Stimulated activated effector memory CD8-positive, alpha-beta T cell treated with anti-CD3 and anti-CD28 coated beads, Interleukin-12 subunit alpha, Interleukin-12 subunit beta, amount 100 ng/mL, for 72 hours (primary cell): ENCODE measurements at regions not wholly inside any gene's neighbourhood (a gene's known extent, or its start where the extent isn't known, plus 50 kb on each side); places are given as distances from the start of the nearest gene placed in this dataset.
A peak's percentile ranks its signal among the peaks of the same experiment; 100 is the strongest.
"Not testable (repeated sequence)": the region's sequence is repeated elsewhere in the genome, so short reads cannot be mapped to it uniquely, and the experiment has no call there.

Experiments used
- ATAC-seq: fragments of 150-1000 bp; cut with Tn5 transposase; 2 replicates; pipeline ENCODE4 v1.10.0; 2021
- DNase-seq, 2 donors: peaks; one replicate each; pipeline ENCODE4 v3.0.0; 2021 to 2022; ENCODE audit warnings: low spot score in 2 of 2
- H3K27ac Mint-ChIP-seq: one replicate; pipeline ENCODE4 v1.8.0; 2022; ENCODE audit warnings: mild to moderate bottlenecking, mixed read lengths
- H3K36me3 Mint-ChIP-seq: one replicate; pipeline ENCODE4 v1.8.0; 2022; ENCODE audit warnings: mild to moderate bottlenecking, mixed read lengths
- H3K4me1 Mint-ChIP-seq: one replicate; pipeline ENCODE4 v1.8.0; 2022; ENCODE audit warnings: mixed read lengths
- H3K4me3 Mint-ChIP-seq: one replicate; pipeline ENCODE4 v1.8.0; 2022; ENCODE audit warnings: mild to moderate bottlenecking, mixed read lengths
- H3K9me3 Mint-ChIP-seq: one replicate; pipeline ENCODE4 v1.8.0; 2022; ENCODE audit warnings: mixed read lengths

- Mint-ChIP-seq H3K9me3 (no peaks in the 10 kb centered on the region), H3K27ac (no peak overlapping the region), H3K4me1 (peaks cover 30% of the 10 kb centered on the region), H3K36me3 (peaks cover 32% of the 10 kb centered on the region), H3K4me3 (no peak overlapping the region)
- ATAC-seq, result no peak
- DNase-seq, result no peak
Observed at GRCh38 chr6:27136978-27137814, 110.3 kb upstream of the PRSS16 start.

- no peaks in the 10 kb centered on the region for H3K9me3 Mint-ChIP-seq
- DNase-seq (no peak), ATAC-seq (no peak)
- H3K36me3 Mint-ChIP-seq, result peaks cover 44% of the 10 kb centered on the region
- peak overlapping the region; percentile 98 for H3K27ac Mint-ChIP-seq
- H3K4me1 Mint-ChIP-seq, result peaks cover 30% of the 10 kb centered on the region
- peak overlapping the region; percentile 89 for H3K4me3 Mint-ChIP-seq
Observed at GRCh38 chr6:27138406-27138805, 109.1 kb upstream of the PRSS16 start.

- H3K9me3 Mint-ChIP-seq, result no peaks in the 10 kb centered on the region
- H3K36me3 Mint-ChIP-seq, result peaks cover 51% of the 10 kb centered on the region
- ATAC-seq, result peak; percentile 88
- peak; percentile 49 to 89 for DNase-seq
- peak overlapping the region; percentile 89 for H3K4me3 Mint-ChIP-seq
- peaks cover 30% of the 10 kb centered on the region for H3K4me1 Mint-ChIP-seq
- H3K27ac Mint-ChIP-seq, result peak overlapping the region; percentile 98
Observed at GRCh38 chr6:27138837-27139755, 108.4 kb upstream of the PRSS16 start.

DNA sequence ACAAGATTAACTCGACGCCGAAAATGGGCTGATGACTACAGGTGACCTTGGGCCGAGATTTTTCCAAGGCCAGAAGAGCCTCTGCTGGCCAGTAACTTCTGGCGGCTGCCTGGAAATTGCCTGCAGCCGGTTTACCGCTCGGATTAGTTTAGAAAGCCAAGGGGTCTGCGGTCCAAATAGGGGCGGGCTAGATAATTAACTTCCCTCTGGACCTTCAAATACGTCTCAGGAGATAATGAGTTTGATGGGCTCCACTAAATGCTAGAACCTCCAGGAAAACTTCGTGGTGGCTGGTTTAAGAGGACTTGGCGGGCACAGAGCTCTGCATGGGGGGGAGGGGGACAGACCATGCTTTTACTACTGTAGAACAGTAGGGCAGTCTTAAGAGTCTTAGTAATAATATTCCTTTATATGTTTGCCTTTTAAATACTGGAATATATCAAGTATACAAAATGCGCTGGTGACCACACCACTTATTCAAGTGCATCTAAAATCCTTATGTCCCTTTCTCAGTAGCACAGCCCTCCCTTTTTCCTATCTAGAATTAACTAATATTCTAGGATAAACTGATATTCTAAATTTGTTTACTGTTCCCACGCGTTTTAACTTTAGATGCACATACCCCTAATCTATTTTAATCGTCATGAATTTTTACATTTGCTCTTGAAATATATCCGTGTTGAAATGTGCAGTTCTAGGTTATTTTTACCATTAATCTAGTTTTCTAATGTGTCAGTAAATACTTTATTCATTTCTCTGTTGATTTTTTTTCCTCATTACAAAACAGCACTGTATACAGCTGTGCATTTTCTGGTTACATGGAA is 107.5 kb upstream of the PRSS16 start:
- Mint-ChIP-seq H3K4me1 (peaks cover 25% of the 10 kb centered on the region), H3K4me3 (peak overlapping the region; percentile 89), H3K36me3 (peaks cover 53% of the 10 kb centered on the region), H3K27ac (peak overlapping the region; percentile 98), H3K9me3 (no peaks in the 10 kb centered on the region)
- DNase-seq, result peak in 1 of 2 donors; percentile 65
- ATAC-seq, result peak; percentile 45

- no peak for DNase-seq
- peaks cover 25% of the 10 kb centered on the region for H3K4me1 Mint-ChIP-seq
- ATAC-seq, result no peak
Observed at GRCh38 chr6:27140999-27141528, 106.4 kb upstream of the PRSS16 start.

GRCh38 chr6:27141529-27142015 is 105.9 kb upstream of the PRSS16 start:
- Mint-ChIP-seq H3K9me3 (no peaks in the 10 kb centered on the region), H3K4me1 (peaks cover 25% of the 10 kb centered on the region), H3K4me3 (peak overlapping the region; percentile 89), H3K36me3 (peaks cover 53% of the 10 kb centered on the region), H3K27ac (peak overlapping the region; percentile 98)
- DNase-seq, result no peak
- ATAC-seq, result no peak

More at GRCh38 chr6:27140999-27141528, 106.4 kb upstream of the PRSS16 start:
- Mint-ChIP-seq H3K4me3 (peak overlapping the region; percentile 89), H3K27ac (peak overlapping the region; percentile 98), H3K36me3 (peaks cover 53% of the 10 kb centered on the region), H3K9me3 (no peaks in the 10 kb centered on the region)

DNA sequence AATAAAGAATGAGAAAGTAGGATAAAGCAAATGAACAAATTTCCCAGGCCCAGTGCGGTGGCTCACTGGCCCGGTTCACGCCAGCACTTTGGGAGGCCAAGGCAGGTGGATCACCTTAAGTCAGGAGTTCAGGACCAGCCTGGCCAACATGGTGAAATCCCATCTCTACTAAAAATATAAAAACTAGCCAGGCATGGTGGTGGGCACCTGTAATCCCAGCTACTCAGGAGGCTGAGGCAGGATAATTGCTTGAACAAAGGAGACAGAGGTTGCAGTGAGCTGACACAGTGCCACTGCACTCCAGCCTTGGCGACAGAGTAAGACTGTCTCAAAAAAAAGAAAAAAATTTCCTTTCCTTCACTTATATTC is 104.5 kb upstream of the PRSS16 start:
- not testable (repeated sequence) for DNase-seq, H3K4me3 Mint-ChIP-seq, H3K9me3 Mint-ChIP-seq, ATAC-seq
- H3K27ac Mint-ChIP-seq, result peak overlapping the region; percentile 20
- peaks cover 25% of the 10 kb centered on the region for H3K4me1 Mint-ChIP-seq
- peaks cover 51% of the 10 kb centered on the region for H3K36me3 Mint-ChIP-seq

DNA sequence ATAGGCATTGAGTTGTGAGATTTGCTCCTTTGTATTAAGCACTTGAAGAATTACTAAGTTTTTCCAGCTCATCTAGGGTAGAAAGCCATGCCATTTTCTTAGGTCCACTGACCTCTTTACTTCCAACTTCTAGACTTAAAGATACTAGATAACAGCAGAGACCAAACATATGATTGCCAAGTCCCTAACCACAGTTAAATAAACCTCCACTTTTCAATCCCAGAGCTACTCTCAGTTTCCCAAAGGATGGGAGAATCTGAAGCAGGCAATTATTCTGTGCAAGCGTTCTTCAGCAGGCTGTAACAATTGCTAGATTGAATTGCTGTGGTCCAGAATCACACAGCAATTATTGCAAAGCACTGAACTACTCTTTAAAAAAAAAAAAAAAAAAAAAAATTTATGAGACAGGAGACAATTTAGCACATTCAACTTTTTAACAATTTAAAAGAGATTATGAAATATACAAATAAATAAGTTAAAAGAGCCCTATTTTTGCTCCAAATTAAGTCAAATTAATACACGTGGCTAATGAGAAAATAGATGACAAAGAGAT is 104.0 kb upstream of the PRSS16 start:
- H3K9me3 Mint-ChIP-seq, result no peaks in the 10 kb centered on the region
- peaks cover 46% of the 10 kb centered on the region for H3K36me3 Mint-ChIP-seq
- peak overlapping the region; percentile 20 for H3K27ac Mint-ChIP-seq
- H3K4me1 Mint-ChIP-seq, result peaks cover 19% of the 10 kb centered on the region
- DNase-seq (no peak), ATAC-seq (no peak)
- H3K4me3 Mint-ChIP-seq, result no peak overlapping the region

GRCh38 chr6:27144740-27145079 is 102.8 kb upstream of the PRSS16 start:
- no peak overlapping the region for H3K27ac Mint-ChIP-seq
- ATAC-seq (no peak), DNase-seq (no peak)
- H3K4me1 Mint-ChIP-seq, result peaks cover 12% of the 10 kb centered on the region
- H3K36me3 Mint-ChIP-seq, result peaks cover 34% of the 10 kb centered on the region
- no peaks in the 10 kb centered on the region for H3K9me3 Mint-ChIP-seq
- H3K4me3 Mint-ChIP-seq, result no peak overlapping the region

GRCh38 chr6:27145731-27146455 is 101.6 kb upstream of the PRSS16 start:
- no peak overlapping the region for H3K4me3 Mint-ChIP-seq
- H3K27ac Mint-ChIP-seq, result no peak overlapping the region
- peak; percentile 34 to 81 for DNase-seq
- ATAC-seq, result peak; percentile 59
- peaks cover 31% of the 10 kb centered on the region for H3K36me3 Mint-ChIP-seq
- H3K9me3 Mint-ChIP-seq, result no peaks in the 10 kb centered on the region
- H3K4me1 Mint-ChIP-seq, result peaks cover 10% of the 10 kb centered on the region

GRCh38 chr6:27146456-27146705 is 101.1 kb upstream of the PRSS16 start:
- peaks cover 29% of the 10 kb centered on the region for H3K36me3 Mint-ChIP-seq
- not testable (repeated sequence) for H3K4me1 Mint-ChIP-seq, ATAC-seq, H3K9me3 Mint-ChIP-seq, H3K4me3 Mint-ChIP-seq, H3K27ac Mint-ChIP-seq
- DNase-seq, result peak in 1 of 2 donors; percentile 93

GRCh38 chr6:27146706-27147505 is 100.6 kb upstream of the PRSS16 start:
- Mint-ChIP-seq H3K36me3 (peaks cover 24% of the 10 kb centered on the region), H3K27ac (no peak overlapping the region), H3K9me3 (no peaks in the 10 kb centered on the region), H3K4me3 (no peak overlapping the region), H3K4me1 (no peaks in the 10 kb centered on the region)
- peak; percentile 66 to 96 for DNase-seq
- peak; percentile 88 for ATAC-seq

DNA sequence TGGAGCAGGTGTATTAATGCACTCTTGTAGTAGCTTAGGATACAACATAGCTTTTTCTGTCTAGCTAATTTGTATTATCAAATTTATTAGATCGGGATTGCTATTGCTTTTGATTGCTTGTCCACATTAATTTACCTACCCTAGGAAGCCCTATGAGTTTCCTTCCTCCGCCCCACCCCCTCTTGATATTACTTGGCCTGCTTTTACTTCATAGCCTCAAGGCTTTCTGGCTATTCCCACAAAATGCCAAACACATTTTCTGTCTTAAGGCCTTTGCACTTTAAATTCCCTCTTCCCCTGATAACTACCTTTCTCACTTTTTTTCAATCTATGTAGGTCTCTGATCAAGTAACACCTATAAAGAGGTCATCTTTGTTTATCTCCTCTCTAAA is 99.1 kb upstream of the PRSS16 start:
- Mint-ChIP-seq H3K27ac (no peak overlapping the region), H3K36me3 (peaks cover 9% of the 10 kb centered on the region), H3K9me3 (no peaks in the 10 kb centered on the region), H3K4me1 (no peaks in the 10 kb centered on the region), H3K4me3 (no peak overlapping the region)
- no peak for ATAC-seq
- DNase-seq, result no peak
